Stomach (tissue), 8 donors: ENCODE measurements at regions not wholly inside any gene's neighbourhood (a gene's known extent, or its start where the extent isn't known, plus 50 kb on each side); places are given as distances from the start of the nearest gene placed in this dataset.

ENCODE experiments used
- DNase-seq, 2 donors: peaks; one replicate each; pipeline versions ENCODE4 v3.0.0 to v3.0.0-alpha.2; 2013 to 2019
- H3K27ac ChIP-seq, 5 donors: fragments of 200-600 bp in 4 of 5; sonication (generic) in 4 of 5; one replicate each; pipeline ENCODE4 v1.5.1; 2013 to 2019; ENCODE audit warnings: mild to moderate bottlenecking in 1 of 5, moderate library complexity in 1 of 5
- H3K27me3 ChIP-seq, 3 donors: fragments of 200-600 bp; sonication (generic); one replicate each; pipeline ENCODE4 v1.5.1; 2017 to 2019; ENCODE audit warnings: mixed run types in 1 of 3
- H3K36me3 ChIP-seq, 4 donors: fragments of 200-600 bp; sonication (generic); 1 replicate in 3 of 4; 2 replicates in 1 of 4; pipeline ENCODE4 v1.5.1; 2016 to 2019
- H3K4me1 ChIP-seq, 4 donors: fragments of 200-600 bp; sonication (generic); one replicate each; pipeline ENCODE4 v1.5.1; 2016 to 2019
- H3K4me3 ChIP-seq, 4 donors: fragments of 200-600 bp; sonication (generic) in 3 of 4; one replicate each; pipeline ENCODE4 v1.5.1; 2016 to 2019; ENCODE audit warnings: mild to moderate bottlenecking in 1 of 4
- H3K9me3 ChIP-seq, 4 donors: fragments of 200-600 bp; sonication (generic); one replicate each; pipeline ENCODE4 v1.5.1; 2016 to 2019
- EP300 ChIP-seq: sonication (generic); formaldehyde crosslinking; IDR thresholded peaks from one replicate; pipeline ENCODE4 v1.6.1; 2017; ENCODE audit warnings: antibody characterized with exemption
- POLR2A ChIP-seq, 4 donors: fragments of 450-650 bp; IDR thresholded peaks; one replicate each; pipeline ENCODE4 v1.6.1; 2016; ENCODE audit warnings: antibody characterized with exemption in 4 of 4, control low read depth in 2 of 4, mild to moderate bottlenecking in 1 of 4, moderate library complexity in 1 of 4
- POLR2AphosphoS5 ChIP-seq, 3 donors: sonication (generic); formaldehyde crosslinking; IDR thresholded peaks; one replicate each; pipeline ENCODE4 v1.6.1; 2016; ENCODE audit warnings: antibody characterized with exemption in 3 of 3
- WGBS, 5 donors: extraction: QIAGEN DNeasy Blood & Tissue Kit in 3 of 5; methylation state at CpG; one replicate each; pipeline versions ENCODE4 v1.1.5 to v1.1.7; 2013 to 2018; 5-methylcytosine and 5-hydroxymethylcytosine counted together
- intact Hi-C: fragments of 100-400 bp; cut with DNase I; formaldehyde crosslinking; loops from one replicate; pipeline ENCODE4 v1.15.1; 2023; ENCODE audit warnings: low total_unique reads
- TF ChIP-seq, protein P1 (sequence below), 7 experiments: fragments of 450-650 bp in 4 of 7; fragments of 200-600 bp in 3 of 7; sonication (generic) in 3 of 7; IDR thresholded peaks; one replicate each; pipeline ENCODE4 v1.5.1; 2016 to 2019; ENCODE audit warnings: antibody characterized with exemption in 7 of 7, control low read depth in 2 of 7, mild to moderate bottlenecking in 1 of 7
- donor health status: healthy with polysubstance abuse.
- donor health status: Bipolar disorder and iron deficiency.
- donor health status: healthy.

DNA sequence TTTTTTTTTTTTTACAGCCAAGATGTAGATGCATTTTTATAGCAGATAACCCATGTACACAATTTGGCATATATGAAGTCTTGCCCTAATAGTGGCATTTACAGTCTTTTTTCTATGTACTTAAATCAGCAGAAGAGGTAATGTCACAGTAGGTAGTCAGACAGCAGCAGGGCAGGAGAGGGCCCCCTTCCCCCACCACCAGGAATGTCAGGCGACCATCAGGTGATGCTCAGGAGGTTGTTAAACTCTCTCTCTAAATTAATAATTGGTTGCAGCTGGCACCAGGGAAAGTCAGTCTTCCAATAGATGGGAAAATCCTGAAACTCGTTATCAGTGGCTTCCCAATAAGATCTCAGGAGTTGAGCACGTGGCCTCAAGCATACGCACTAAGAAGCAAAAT, 188.0 kb upstream of the ADGRB3 start:
- Histone ChIP-seq H3K4me1 (no peaks in the 10 kb centered on the region), H3K9me3 (peaks cover 0 to 6% (median 0%) of the 10 kb centered on the region in 4 donors), H3K27ac (no peak overlapping the region), H3K36me3 (no peaks in the 10 kb centered on the region), H3K4me3 (no peak overlapping the region), H3K27me3 (no peaks in the 10 kb centered on the region)
- TF ChIP-seq, protein P1, sequence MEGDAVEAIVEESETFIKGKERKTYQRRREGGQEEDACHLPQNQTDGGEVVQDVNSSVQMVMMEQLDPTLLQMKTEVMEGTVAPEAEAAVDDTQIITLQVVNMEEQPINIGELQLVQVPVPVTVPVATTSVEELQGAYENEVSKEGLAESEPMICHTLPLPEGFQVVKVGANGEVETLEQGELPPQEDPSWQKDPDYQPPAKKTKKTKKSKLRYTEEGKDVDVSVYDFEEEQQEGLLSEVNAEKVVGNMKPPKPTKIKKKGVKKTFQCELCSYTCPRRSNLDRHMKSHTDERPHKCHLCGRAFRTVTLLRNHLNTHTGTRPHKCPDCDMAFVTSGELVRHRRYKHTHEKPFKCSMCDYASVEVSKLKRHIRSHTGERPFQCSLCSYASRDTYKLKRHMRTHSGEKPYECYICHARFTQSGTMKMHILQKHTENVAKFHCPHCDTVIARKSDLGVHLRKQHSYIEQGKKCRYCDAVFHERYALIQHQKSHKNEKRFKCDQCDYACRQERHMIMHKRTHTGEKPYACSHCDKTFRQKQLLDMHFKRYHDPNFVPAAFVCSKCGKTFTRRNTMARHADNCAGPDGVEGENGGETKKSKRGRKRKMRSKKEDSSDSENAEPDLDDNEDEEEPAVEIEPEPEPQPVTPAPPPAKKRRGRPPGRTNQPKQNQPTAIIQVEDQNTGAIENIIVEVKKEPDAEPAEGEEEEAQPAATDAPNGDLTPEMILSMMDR (IDR thresholded peaks at IDR 0.05): no peak
- TF ChIP-seq POLR2AphosphoS5 (IDR thresholded peaks at IDR 0.05) (no peak), EP300 (no peak), POLR2A (IDR thresholded peaks at IDR 0.05) (no peak)
- intact Hi-C loops: no loop called here
- 68 to 75% (median 73%) methylated on average over 4 of the region's 4 CpGs for WGBS, 5 donors
- DNase-seq: no peak

DNA sequence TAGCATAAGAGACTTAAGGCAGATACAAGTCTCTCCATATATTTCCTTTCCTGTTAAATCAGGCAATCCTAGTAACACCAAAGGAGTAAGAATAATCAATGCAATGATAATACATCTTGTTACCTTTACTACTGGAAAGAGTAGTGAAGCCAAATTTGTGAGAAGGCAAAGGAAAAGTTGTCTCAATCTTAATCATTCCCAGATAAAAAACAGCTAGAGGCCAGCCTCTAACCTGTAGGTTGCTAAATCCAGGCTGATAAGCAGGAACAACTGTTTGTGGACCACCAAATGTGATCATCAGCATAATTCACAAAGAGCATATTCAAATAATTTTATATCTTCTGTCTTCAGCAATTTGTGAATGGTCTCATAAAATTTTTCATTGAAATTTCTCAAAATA, 189.2 kb upstream of the ADGRB3 start:
- intact Hi-C loops: no loop called here
- Histone ChIP-seq H3K27ac (no peak overlapping the region), H3K4me3 (no peak overlapping the region), H3K36me3 (no peaks in the 10 kb centered on the region), H3K4me1 (no peaks in the 10 kb centered on the region), H3K9me3 (no peaks in the 10 kb centered on the region), H3K27me3 (no peaks in the 10 kb centered on the region)
- no peak for DNase-seq
- TF ChIP-seq, protein P1 (IDR thresholded peaks at IDR 0.05): no peak
- TF ChIP-seq POLR2AphosphoS5 (IDR thresholded peaks at IDR 0.05) (no peak), POLR2A (IDR thresholded peaks at IDR 0.05) (no peak), EP300 (no peak)

DNA sequence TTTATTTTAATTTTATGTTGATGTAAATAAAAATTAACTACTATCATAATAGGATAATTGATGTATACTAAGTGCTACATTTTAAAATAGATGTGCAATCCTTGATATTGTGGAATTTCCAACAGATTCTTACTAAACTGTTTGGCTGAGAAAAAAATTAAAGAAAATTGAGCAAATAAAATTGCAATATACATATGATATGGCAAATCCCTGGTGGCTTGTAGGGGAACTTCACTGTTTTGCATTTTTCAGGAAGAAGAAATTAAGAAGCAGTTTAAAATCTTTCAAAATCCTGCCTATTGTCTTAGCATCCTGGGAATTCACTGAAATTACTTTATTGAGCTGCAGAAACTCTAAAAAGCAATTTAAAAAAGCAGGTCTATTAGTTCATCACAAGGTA, 191.4 kb upstream of the ADGRB3 start:
- no peak for DNase-seq

DNA sequence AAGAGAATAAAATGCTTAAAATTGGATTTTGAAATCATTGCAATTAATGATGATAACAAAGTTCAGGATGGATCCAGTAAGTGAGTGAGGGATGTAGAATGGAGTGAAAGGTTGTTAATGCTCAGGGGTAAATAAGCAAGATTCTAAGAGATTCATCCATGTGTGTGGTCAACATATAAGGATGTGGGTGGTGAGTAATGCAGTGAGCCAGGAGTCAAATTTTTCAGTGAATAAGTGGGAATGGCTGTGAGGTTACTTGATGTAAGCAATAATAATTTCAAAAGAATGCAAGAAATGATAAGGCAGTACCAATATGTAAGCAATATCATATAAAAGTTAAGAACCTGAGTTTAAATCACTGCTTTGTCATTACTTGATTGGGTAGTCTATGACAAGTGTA, 207.5 kb upstream of the ADGRB3 start:
- no peaks in the 10 kb centered on the region for H3K36me3 ChIP-seq

More for the DNA sequence above, 191.4 kb upstream of the ADGRB3 start:
- H3K27me3 ChIP-seq: no peaks in the 10 kb centered on the region
- no peaks in the 10 kb centered on the region for H3K9me3 ChIP-seq
- no peaks in the 10 kb centered on the region for H3K36me3 ChIP-seq
- H3K4me1 ChIP-seq: no peaks in the 10 kb centered on the region
- intact Hi-C loops: no loop called here
- no peak overlapping the region for H3K4me3 ChIP-seq
- no peak overlapping the region for H3K27ac ChIP-seq
- TF ChIP-seq, protein P1 (IDR thresholded peaks at IDR 0.05): no peak
- no peak for TF ChIP-seq POLR2AphosphoS5 (IDR thresholded peaks at IDR 0.05)
- no peak for TF ChIP-seq EP300
- no peak for TF ChIP-seq POLR2A (IDR thresholded peaks at IDR 0.05)

More for the DNA sequence above, 207.5 kb upstream of the ADGRB3 start:
- no peaks in the 10 kb centered on the region for H3K9me3 ChIP-seq
- no peak overlapping the region for H3K27ac ChIP-seq
- no peak overlapping the region for H3K4me3 ChIP-seq
- TF ChIP-seq, protein P1 (IDR thresholded peaks at IDR 0.05): no peak
- TF ChIP-seq POLR2A (IDR thresholded peaks at IDR 0.05) (no peak), EP300 (no peak), POLR2AphosphoS5 (IDR thresholded peaks at IDR 0.05) (no peak)
- H3K4me1 ChIP-seq: no peaks in the 10 kb centered on the region
- intact Hi-C loops: no loop called here
- DNase-seq: no peak
- no peaks in the 10 kb centered on the region for H3K27me3 ChIP-seq
